Activated naive CD8-positive, alpha-beta T cell treated with anti-CD3 and anti-CD28 coated beads for 36 hours (primary cell): ENCODE measurements at regions not wholly inside any gene's neighbourhood (a gene's known extent, or its start where the extent isn't known, plus 50 kb on each side); places are given as distances from the start of the nearest gene placed in this dataset.

Experiments used
- DNase-seq: peaks from one replicate; pipeline ENCODE4 v3.0.0; 2021
- H3K27ac Mint-ChIP-seq: one replicate; pipeline ENCODE4 v1.8.0; 2022; ENCODE audit warnings: mild to moderate bottlenecking, moderate library complexity, mixed read lengths
- H3K27me3 Mint-ChIP-seq: one replicate; pipeline ENCODE4 v1.8.0; 2022; ENCODE audit warnings: mild to moderate bottlenecking, mixed read lengths
- H3K36me3 Mint-ChIP-seq: one replicate; pipeline ENCODE4 v1.8.0; 2021; ENCODE audit warnings: mild to moderate bottlenecking, mixed read lengths
- H3K4me1 Mint-ChIP-seq: one replicate; pipeline ENCODE4 v1.8.0; 2021; ENCODE audit warnings: mixed read lengths
- H3K4me3 Mint-ChIP-seq: one replicate; pipeline ENCODE4 v1.8.0; 2022; ENCODE audit warnings: mild to moderate bottlenecking, moderate library complexity, mixed read lengths
- H3K9me3 Mint-ChIP-seq: one replicate; pipeline ENCODE4 v1.8.0; 2022; ENCODE audit warnings: mixed read lengths

DNA sequence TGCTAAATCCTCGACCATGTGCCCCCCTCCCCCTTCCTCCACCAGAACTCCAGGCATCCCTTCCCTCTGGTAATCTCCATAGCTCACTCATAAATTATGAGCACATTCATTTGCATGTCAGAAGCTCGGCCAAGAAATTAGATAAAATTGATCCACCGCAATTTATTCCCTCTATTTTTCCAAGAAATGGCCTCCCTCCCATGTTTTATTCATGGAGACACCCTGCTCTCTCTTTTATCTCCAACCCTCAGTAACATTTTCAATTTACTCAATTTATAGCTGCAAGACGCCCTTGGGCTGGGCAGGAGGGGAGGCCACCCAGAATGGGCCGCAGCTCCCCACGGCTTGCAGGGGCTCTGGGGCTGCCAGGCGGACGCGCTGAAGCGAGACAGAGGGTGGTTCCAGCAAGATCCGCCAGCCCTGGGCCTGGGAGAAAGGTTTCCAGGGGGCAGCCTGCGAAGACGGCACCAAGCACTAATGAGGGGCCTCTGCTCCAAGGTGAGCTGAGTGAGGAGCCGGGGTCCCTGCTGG is 54.7 kb upstream of the ZNF423 start:
- H3K27me3 Mint-ChIP-seq, result no peaks in the 10 kb centered on the region
- no peak overlapping the region for H3K4me3 Mint-ChIP-seq
- no peak overlapping the region for H3K27ac Mint-ChIP-seq

DNA sequence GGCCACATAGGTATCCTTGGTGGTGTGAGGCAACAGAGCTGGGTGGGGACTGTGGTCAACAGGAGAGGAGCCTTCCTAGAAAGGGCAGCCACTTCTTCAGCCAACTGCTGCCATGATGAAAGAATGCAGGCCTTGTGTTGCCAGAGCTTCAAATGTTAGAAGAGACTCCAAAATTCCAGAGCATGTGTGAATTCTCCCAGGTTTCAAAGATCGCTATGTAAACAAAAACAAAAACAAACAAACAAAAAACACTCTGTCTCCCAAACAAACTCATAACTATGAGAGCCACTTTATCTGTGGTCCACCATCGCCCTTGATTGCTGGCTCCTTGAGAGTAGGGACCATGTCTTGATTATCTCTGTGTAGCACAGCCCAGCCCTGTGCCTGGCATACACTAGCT is 55.5 kb upstream of the ZNF423 start:
- H3K27me3 Mint-ChIP-seq, result no peaks in the 10 kb centered on the region
- H3K27ac Mint-ChIP-seq, result no peak overlapping the region
- H3K36me3 Mint-ChIP-seq, result no peaks in the 10 kb centered on the region
- no peak for DNase-seq
- H3K4me1 Mint-ChIP-seq, result no peaks in the 10 kb centered on the region
- no peaks in the 10 kb centered on the region for H3K9me3 Mint-ChIP-seq
- no peak overlapping the region for H3K4me3 Mint-ChIP-seq

More for the DNA sequence above, 54.7 kb upstream of the ZNF423 start:
- no peaks in the 10 kb centered on the region for H3K9me3 Mint-ChIP-seq
- no peak for DNase-seq
- H3K4me1 Mint-ChIP-seq, result no peaks in the 10 kb centered on the region
- no peaks in the 10 kb centered on the region for H3K36me3 Mint-ChIP-seq

DNA sequence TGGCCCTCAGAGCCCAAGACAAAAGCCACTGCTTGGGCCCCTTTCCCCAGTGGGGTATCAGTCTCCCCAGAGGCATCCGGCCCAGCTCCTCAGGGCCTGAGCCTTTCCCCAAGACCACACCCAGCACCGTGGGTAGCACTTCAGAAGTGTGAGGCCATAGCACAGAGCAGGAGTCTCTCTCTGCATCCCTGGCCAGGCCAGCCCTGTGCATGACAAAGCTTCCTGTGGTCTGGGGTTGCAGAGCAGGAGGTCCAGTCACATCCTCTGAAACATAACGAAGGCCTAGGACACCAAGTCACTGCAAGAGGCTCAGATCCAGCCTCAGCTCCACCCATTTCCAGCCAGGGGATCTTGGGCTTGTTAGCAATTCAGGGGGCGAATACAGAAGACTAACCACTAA is 56.8 kb upstream of the ZNF423 start:
- Mint-ChIP-seq H3K4me3 (no peak overlapping the region), H3K27ac (no peak overlapping the region), H3K9me3 (no peaks in the 10 kb centered on the region), H3K27me3 (no peaks in the 10 kb centered on the region), H3K4me1 (no peaks in the 10 kb centered on the region), H3K36me3 (no peaks in the 10 kb centered on the region)
- no peak for DNase-seq

DNA sequence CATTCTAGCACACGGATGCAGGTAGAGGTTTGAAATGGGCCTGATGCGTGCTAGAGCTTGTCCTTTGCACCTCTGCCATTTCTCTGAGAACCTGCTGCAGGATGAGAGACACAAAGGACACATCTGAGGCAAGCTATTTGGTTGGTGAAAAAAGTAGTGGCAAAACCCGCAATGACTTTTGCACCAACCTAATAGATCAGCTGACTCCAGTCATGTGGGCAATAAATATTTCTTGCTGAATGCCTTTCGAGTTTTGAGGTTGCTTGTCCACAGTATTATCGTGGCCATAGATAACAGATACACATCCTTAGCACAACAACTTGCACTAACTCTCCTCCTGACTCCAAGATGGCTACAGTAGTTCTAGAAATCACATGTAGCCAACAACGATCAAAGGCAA is 57.8 kb upstream of the ZNF423 start:
- no peaks in the 10 kb centered on the region for H3K9me3 Mint-ChIP-seq
- no peaks in the 10 kb centered on the region for H3K27me3 Mint-ChIP-seq
- H3K4me1 Mint-ChIP-seq, result no peaks in the 10 kb centered on the region
- no peak for DNase-seq
- H3K4me3 Mint-ChIP-seq, result no peak overlapping the region
- no peaks in the 10 kb centered on the region for H3K36me3 Mint-ChIP-seq
- no peak overlapping the region for H3K27ac Mint-ChIP-seq

DNA sequence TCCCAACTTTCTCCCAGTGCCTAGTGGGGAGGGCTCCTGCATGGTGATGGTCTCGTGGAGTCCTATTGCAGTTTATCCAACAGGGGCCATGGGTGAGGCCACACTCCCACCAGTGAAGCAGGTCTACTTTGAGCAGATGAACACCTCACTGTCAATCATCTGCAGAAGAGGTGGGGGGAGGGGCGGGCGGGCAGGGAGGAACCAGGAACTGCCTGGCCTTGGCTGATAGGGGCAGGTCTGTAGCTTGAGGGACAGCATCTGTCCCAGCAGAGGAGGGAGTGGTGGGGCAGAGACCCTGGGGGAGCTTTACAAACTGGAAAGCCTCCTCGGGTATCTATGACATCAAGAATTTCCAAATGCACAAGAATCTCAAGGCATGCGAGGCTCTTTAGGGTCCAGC is 58.7 kb upstream of the ZNF423 start:
- Mint-ChIP-seq H3K36me3 (no peaks in the 10 kb centered on the region), H3K27me3 (no peaks in the 10 kb centered on the region), H3K9me3 (no peaks in the 10 kb centered on the region), H3K4me3 (no peak overlapping the region), H3K4me1 (no peaks in the 10 kb centered on the region), H3K27ac (no peak overlapping the region)
- no peak for DNase-seq

DNA sequence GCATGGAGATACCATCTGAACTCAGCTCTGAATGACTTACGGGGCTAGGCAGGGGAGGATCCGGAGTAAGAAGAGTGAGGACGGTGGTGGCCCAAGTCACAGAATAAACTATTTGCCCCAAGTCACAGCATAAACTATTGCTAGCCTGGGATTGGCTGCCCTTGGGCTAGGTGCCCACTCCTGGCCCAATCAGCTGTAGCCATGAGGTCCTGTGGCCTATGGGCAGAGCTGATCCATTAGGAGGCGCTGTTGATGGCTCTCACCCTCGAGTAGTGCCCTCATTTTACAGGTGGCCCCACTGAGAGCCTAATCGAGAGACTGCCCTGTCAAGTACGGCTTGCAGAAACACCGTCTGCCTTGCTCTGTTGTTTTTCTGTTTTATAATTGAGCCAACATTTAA is 62.3 kb upstream of the ZNF423 start:
- no peaks in the 10 kb centered on the region for H3K9me3 Mint-ChIP-seq
- no peak overlapping the region for H3K27ac Mint-ChIP-seq
- H3K4me3 Mint-ChIP-seq, result no peak overlapping the region
- H3K36me3 Mint-ChIP-seq, result no peaks in the 10 kb centered on the region
- DNase-seq, result no peak
- H3K4me1 Mint-ChIP-seq, result no peaks in the 10 kb centered on the region
- H3K27me3 Mint-ChIP-seq, result no peaks in the 10 kb centered on the region

DNA sequence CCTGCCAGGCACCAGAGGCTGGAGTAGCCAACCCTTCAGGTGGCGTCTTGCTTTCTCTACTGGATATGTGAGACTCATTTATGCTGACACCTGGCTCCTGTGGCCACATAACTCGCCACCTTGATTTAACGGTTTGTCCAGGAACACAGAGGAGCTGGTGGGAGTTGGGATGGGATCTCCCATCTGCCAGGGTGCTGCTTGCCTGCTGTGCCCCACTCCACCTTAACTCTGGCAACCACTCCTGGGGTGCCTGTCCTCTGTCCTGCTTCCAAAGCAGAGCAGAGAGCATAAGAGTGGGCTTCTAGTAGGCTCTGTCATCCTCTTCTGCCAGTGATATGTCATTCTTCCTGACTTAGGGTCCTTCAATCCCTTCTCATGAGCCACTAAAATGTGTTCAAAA is 63.4 kb upstream of the ZNF423 start:
- H3K27ac Mint-ChIP-seq, result no peak overlapping the region
- H3K4me3 Mint-ChIP-seq, result no peak overlapping the region
- no peaks in the 10 kb centered on the region for H3K9me3 Mint-ChIP-seq
- DNase-seq, result no peak
- H3K36me3 Mint-ChIP-seq, result no peaks in the 10 kb centered on the region
- no peaks in the 10 kb centered on the region for H3K4me1 Mint-ChIP-seq
- H3K27me3 Mint-ChIP-seq, result no peaks in the 10 kb centered on the region

DNA sequence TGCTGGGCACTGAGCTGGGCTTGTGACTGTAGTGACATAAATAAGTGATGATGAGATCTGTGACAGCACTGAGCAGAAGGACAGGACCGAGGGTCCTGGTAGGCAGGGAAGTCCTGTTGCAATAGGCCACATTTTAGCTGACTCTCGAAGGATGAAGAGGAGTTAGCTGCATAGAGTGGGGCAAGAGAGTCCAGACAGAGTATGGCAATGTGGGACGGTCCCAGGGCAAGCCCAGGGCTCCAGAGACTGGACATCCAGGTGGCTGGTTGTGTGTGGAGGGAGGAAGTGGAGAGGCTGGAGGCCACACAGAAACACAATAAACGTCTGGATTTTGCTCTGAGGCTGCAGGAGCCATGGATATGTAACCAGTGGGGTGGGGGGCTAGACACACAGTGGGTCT is 64.5 kb upstream of the ZNF423 start:
- DNase-seq, result no peak
- Mint-ChIP-seq H3K27me3 (no peaks in the 10 kb centered on the region), H3K4me1 (no peaks in the 10 kb centered on the region), H3K36me3 (no peaks in the 10 kb centered on the region), H3K4me3 (no peak overlapping the region), H3K9me3 (no peaks in the 10 kb centered on the region), H3K27ac (no peak overlapping the region)

DNA sequence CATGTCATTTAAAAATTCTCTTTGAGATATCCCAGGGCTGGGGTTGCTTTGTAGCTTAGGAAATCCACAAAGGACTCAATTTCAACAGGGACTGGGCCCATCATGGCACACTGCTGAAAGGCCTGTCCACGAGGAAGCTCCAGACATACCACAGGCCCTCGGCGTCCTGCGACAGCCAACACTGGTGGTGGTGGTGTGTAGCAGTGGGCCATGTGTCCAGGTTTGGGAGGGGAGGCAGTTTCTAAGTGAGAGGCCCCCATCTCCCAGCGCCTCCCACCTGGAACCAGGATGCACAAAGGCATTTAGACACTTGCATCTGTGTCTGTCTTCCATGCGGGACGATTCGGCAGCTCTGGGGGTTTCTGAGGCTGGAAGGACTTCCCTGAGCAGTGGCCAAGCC is 65.2 kb upstream of the ZNF423 start:
- H3K4me3 Mint-ChIP-seq, result no peak overlapping the region
- DNase-seq, result no peak
- no peaks in the 10 kb centered on the region for H3K9me3 Mint-ChIP-seq
- no peaks in the 10 kb centered on the region for H3K36me3 Mint-ChIP-seq
- H3K27ac Mint-ChIP-seq, result no peak overlapping the region
- H3K27me3 Mint-ChIP-seq, result no peaks in the 10 kb centered on the region
- no peaks in the 10 kb centered on the region for H3K4me1 Mint-ChIP-seq

DNA sequence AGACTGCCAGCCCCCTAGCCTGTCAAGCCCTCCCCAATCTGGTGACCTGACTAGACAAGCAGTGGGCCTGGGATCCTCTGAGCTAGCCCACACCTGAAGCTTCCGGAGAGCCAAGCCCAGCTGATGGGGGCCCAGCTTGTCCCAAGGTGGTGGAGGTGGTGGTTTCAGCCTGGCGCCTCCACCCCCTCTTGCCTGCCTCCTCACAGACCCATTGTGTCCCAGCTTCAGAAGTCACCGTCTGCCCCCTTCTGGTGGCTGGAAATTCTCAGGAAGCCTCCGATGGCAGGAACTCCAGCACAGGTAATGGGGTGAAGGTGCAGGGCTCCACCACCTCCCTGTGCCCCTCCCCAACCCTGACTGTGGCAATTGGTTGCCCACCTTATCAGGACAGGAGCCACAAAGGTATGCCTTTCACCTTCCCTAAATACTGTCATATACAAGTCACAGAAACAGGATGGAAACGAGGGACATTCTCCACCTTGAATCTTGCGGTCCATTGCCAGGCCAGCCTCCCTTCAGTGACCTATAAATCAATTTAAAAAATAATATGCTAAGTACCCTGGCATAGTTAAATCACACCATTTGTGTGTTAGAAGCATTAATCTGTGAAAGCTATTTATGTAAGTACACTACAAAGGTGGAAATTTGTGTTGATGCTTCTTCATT is 66.0 kb upstream of the ZNF423 start:
- Mint-ChIP-seq H3K4me1 (no peaks in the 10 kb centered on the region), H3K4me3 (no peak overlapping the region), H3K9me3 (no peaks in the 10 kb centered on the region), H3K27me3 (no peaks in the 10 kb centered on the region), H3K27ac (no peak overlapping the region), H3K36me3 (no peaks in the 10 kb centered on the region)
- peak; percentile 40 for DNase-seq

DNA sequence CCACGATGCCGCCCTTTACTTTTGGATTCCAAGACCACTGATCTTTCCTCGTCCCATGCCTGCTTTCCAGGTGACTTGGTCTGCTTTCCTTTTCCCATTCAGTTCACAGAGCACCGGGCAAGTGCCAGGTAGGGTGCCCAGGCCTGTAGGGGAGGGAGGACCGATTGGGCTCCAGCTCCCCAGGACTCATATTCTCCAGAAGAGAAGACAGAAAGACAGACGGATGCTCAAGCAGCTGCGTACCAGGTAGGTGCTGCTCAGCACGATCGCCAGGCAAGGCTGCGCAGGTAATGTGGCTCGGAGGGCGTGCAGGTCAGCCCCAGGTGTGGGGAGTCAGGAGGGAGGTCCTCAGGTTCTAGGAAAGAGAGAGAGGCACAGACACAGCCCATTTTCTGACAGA is 67.5 kb upstream of the ZNF423 start:
- Mint-ChIP-seq H3K27me3 (no peaks in the 10 kb centered on the region), H3K27ac (no peak overlapping the region), H3K9me3 (no peaks in the 10 kb centered on the region)

DNA sequence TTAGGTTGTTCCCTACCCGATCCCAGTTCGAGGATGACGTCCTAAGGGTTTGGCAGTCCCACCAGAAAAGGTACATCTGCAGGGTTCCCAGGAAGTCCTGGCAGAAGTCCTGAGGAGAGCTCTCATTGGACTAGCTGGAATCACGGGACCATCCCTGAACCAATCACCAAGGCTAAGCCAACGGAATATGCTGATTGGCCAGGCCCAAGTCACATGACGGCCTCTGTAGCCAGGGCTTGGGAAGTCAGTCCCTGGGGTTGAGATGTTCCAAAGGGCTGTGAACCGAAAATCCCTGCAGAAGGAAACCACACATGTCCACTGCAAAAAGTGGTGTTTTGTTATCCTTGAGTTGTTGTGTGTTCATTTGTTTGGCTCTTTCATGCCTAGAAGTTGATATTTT is 68.2 kb upstream of the ZNF423 start:
- H3K4me1 Mint-ChIP-seq, result no peaks in the 10 kb centered on the region
- no peak overlapping the region for H3K4me3 Mint-ChIP-seq
- no peaks in the 10 kb centered on the region for H3K36me3 Mint-ChIP-seq
- H3K27me3 Mint-ChIP-seq, result no peaks in the 10 kb centered on the region
- DNase-seq, result no peak
- H3K9me3 Mint-ChIP-seq, result no peaks in the 10 kb centered on the region
- H3K27ac Mint-ChIP-seq, result no peak overlapping the region

More for the DNA sequence above, 67.5 kb upstream of the ZNF423 start:
- H3K36me3 Mint-ChIP-seq, result no peaks in the 10 kb centered on the region
- no peak for DNase-seq
- no peaks in the 10 kb centered on the region for H3K4me1 Mint-ChIP-seq
- no peak overlapping the region for H3K4me3 Mint-ChIP-seq

DNA sequence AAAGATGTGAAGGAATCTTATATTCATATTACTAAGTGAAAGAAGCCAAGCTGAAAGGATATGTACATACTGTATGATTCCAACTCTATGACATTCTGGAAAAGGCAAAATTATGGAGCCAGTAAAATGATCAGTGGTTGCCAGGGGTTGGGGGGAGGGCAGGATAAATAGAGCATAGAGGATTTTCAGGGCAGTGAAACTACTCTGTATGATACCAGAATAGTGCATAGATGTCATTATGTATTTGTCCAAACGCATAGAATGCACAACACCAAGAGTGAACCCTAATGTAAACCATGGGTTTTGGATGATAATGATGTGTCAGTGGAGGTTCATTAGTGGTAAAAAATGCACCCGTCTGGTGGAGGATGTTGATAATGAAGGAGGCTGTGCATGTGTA is 71.0 kb upstream of the ZNF423 start:
- Mint-ChIP-seq H3K27me3 (no peaks in the 10 kb centered on the region), H3K36me3 (no peaks in the 10 kb centered on the region), H3K4me3 (no peak overlapping the region), H3K27ac (no peak overlapping the region), H3K4me1 (no peaks in the 10 kb centered on the region), H3K9me3 (no peaks in the 10 kb centered on the region)
- no peak for DNase-seq

DNA sequence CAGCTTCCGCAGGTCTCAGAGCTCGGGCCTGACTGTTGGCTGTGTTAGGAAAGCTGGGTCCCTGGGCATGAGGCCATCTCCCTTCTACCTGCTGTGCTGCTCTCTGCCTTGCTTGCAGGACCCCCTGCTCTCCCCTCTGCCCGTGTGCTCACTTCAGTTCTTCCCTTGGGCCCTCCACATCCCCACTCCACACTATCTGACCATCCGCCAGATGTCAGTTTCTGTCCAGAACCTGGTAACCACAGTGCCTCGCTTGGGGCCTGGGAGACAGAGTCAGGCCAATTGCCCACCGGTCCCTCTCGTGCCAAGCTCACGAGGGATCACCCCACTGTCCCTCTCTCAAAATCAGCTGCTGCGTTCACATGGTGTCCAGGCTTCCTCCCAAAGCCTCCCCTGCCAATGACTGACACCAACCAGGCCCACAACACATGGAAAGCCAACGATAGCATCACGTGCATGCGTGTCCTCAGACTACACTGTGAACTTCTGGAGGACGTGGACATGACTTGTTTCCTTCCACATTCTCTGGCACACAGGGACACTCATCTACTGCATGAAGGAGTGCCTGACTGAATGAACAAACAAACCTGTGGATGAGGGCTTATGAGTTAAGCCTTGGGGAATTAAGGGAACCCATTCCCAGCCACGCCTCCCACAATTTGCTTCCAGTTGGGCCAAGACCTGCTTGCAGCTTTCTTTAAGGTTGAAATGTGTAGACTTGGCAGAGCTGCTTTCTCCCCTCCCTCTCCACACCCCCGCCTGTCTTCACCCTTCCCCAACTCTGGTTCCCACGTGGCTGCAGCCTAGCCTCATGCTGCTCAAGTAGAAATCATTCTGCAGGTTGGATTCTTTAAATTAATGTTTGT is 72.5 kb upstream of the ZNF423 start:
- Mint-ChIP-seq H3K27ac (no peak overlapping the region), H3K9me3 (no peaks in the 10 kb centered on the region), H3K4me1 (no peaks in the 10 kb centered on the region), H3K4me3 (no peak overlapping the region), H3K27me3 (no peaks in the 10 kb centered on the region), H3K36me3 (no peaks in the 10 kb centered on the region)
- DNase-seq, result no peak

DNA sequence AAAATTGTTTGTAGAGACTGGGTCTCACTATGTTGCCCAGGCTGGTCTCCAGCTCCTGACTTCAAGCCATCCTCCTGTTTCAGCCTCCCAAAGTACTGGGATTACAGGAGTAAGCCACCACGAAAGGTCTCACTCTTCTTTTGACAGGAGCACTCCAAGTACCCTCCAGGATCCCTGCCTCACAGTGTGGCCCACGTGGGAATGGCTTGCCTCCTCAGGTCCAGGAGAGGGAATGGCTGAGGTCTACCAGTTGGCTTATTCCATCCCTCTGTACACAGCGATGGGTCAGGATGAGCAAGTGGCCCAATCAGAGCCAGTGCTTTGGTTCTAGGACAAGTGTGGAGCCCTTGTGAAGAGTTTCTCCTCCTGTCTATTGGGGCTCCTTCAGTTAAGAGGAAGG is 73.7 kb upstream of the ZNF423 start:
- H3K9me3 Mint-ChIP-seq, result no peaks in the 10 kb centered on the region
- H3K36me3 Mint-ChIP-seq, result no peaks in the 10 kb centered on the region
- no peak overlapping the region for H3K27ac Mint-ChIP-seq

DNA sequence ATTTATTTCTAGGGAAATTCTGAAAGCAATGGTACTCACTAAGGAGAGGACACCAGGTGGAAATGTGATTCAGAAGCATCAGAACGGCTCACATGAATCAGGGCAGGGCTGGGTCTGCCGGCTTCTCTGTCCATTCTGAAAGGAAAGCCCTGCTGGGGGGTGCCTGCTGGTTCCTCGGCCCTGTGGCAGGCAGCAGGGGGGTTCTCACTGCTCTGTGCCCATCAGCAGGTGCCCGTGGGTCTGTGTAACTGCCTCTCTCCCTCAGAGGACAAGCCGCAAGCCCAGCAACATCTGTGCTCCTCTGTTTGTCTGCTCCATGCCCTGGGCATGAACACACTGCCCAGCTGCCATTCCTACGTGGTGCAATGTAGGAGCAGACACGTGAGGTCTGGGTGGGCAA is 74.9 kb upstream of the ZNF423 start:
- no peaks in the 10 kb centered on the region for H3K9me3 Mint-ChIP-seq
- no peaks in the 10 kb centered on the region for H3K36me3 Mint-ChIP-seq
- H3K27ac Mint-ChIP-seq, result no peak overlapping the region
- no peak overlapping the region for H3K4me3 Mint-ChIP-seq
- DNase-seq, result no peak
- peaks cover 7% of the 10 kb centered on the region for H3K27me3 Mint-ChIP-seq
- no peaks in the 10 kb centered on the region for H3K4me1 Mint-ChIP-seq

More for the DNA sequence above, 73.7 kb upstream of the ZNF423 start:
- DNase-seq, result no peak
- Mint-ChIP-seq H3K4me1 (no peaks in the 10 kb centered on the region), H3K4me3 (no peak overlapping the region), H3K27me3 (peaks cover 7% of the 10 kb centered on the region)
